GM19397 (cell line): ENCODE measurements at regions not wholly inside any gene's neighbourhood (a gene's known extent, or its start where the extent isn't known, plus 50 kb on each side); places are given as distances from the start of the nearest gene placed in this dataset.
A peak's percentile ranks its signal among the peaks of the same experiment; 100 is the strongest.

ENCODE experiments used
- ATAC-seq: cut with Tn5 transposase; IDR thresholded peaks from one replicate; pipeline ENCODE4 v1.9.1; 2021; ENCODE audit warnings: mild to moderate bottlenecking, moderate library complexity; ENCODE audit not compliant: unreplicated experiment

DNA sequence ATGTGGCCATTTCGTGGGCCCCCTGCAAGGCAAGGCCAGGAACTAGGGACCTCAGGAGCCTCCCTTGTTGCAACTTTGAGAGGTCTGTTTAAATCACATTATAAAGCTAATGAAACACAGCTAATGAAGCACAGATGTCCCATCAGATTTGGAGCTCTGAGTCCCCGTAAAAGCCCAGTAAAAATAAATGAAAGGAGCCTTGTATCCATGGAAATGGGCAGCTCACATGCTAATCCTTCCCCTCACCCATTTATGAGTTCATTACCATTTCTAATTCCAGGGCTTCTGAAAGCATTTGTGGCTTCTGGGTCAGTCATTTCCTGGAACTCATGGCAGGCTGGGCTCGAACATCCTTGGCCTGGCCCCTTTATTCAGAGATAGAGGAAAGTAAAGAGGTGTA lies 274.8 kb downstream of the SS18 start:
- no peak for ATAC-seq

DNA sequence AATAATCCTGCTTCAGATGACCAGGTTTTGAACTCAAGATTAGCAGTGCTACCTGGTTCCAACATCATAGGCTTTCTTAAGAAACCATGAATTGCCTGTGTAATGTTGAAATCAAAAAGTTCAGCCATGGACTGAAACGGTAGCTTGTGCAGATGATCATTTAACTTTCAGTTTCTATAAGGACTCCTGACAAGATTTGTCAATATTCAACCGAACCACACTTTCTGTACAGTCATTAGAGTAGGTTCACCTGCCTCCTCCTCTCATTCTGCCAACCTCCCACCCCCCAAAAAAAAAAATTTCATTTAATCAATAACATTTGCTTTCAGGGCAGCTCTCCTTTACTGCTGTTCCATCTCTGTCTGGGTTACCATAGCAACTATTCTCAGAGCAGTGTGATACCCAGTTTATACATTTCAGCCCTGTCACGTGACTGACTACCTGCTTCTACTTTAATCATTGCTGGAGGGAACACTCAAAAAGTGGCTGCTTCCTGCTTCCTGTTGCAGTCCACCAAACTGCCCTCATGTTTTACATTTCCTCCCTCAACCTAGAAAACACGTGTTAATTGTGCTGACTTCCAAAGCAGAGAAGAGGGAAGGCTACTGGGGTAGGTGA lies 275.5 kb downstream of the SS18 start:
- peak; percentile 93 for ATAC-seq

DNA sequence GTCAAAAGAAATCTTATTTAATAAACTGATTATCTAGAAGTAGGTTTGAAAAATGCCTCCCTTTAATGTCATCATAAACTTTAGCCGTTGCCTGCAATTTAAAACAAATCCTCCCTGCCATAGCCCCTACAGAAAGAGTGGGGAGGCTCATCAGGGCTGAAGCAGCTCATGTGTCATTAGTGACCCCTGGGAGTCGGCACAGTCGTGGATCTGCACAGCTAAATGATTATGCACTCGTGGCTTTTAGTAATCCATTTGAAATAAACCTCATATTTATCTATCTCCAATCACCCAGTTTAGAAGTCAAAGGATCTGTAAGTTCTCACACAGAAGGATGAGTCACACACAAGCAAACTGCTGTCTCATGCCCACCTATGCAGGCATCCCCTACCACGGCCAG lies 277.3 kb downstream of the SS18 start:
- no peak for ATAC-seq

DNA sequence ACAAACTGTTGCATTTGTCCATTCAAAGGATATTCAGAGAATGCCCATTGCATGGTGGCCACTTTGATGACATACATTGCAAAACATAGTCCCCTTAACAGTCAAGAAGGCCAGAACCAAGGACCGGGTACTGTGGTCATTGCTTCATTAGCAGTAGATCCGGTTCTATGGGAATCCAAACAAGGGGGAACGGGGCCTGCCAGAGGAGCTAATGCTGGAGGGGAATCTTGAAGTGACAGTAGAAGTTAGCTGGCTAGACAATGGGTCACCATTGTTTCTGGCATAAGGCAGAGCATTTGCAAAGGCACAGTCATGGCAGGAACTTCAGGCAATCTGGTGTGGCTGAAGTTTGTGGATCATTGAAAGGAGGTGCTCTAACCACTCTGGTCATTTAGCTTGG lies 279.7 kb downstream of the SS18 start:
- ATAC-seq: no peak

DNA sequence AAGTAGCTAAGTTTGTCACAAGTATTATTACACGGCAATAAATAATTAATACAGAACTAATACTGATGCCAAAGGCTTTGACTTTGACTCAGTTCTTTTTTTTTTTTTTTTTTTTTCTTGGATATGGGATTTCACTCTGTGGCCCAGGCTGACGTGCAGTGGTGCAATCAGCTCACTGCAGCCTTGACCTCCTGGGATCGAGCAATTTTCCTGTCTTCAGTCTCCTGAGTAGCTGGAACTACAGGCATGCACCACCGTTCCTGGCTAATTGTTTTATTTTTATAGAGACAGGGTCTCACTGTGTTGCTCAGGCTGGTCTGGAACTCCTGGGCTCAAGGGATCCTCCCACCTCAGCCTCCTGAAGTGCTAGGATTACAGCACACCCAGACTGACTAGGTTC lies 284.5 kb downstream of the SS18 start:
- ATAC-seq: no peak

DNA sequence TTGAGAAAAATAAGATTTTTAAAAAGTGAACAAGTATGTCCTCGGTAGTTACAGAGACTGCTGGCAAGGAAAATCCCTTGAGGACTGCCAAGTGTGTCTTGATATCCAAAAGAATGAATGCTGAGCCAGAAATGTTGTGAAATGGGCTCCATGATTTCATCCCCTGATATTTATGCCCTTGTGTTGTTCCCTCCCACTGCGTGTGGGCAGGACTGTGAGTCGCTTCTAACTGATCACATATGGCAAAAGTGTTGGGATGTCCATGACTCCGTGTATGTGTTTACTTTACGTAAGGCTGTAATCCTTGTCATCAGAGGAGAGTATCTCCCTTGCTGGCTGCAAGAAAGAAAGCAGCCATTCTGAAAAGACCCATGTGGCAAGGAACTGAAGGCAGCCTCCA lies 285.1 kb downstream of the SS18 start:
- ATAC-seq: no peak

DNA sequence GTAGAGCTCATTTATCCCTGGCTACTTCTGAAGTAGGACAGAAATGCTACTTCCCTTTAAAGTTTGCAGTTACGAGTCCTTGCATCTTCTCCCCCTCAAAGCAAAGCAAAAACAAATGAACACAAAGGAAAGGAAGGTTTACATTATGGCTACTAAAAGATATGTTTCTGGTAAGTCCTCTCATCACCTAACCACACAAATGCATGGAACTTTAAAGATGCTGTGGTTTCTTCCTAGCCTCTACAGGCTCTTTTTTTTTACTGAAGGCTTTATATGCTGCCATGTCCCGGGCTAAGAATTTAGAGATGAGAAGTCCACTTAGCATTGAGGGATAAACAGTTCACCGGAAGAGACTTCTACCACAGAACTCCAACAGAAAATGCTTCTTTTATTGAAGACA lies 291.2 kb downstream of the SS18 start:
- no peak for ATAC-seq

DNA sequence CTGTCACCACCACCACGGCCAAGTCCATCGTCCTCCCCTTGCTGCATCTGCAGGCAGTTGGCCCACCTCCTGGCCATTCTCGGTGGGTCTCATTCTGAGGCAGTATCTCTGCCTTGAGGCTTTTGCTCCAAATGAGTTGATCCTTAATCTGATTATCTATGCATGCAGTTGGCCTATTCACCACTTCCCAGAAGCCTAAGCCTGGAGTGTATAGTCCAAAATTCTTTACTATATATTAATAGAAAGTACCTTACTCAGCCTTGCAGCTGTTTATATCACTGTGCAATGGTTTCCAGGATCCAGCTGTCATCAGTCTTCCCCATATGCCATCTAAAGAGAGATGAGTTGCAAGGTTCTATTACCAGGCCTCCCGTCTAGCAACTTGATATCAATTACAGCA lies 292.4 kb downstream of the SS18 start:
- ATAC-seq: no peak

DNA sequence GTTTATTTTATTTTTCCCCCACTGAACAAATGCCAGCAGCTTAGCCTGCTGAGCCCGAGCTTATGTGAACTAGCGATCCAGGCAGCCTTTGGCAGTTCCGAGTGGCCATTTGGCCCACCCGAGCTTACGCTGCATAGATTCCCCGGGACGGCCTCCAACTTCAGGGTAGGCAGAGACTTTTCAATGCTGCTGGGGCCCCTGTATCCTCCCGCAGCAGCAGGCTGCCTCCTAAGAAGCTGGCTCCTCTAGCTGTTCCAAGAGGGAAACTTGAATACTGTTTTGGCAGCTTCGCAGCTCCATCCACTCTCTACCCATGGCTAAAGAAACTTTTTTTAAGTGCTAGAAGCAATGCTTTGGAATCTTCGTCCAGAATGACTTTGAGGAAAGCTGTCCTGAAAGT lies 295.2 kb downstream of the SS18 start:
- ATAC-seq: no peak

DNA sequence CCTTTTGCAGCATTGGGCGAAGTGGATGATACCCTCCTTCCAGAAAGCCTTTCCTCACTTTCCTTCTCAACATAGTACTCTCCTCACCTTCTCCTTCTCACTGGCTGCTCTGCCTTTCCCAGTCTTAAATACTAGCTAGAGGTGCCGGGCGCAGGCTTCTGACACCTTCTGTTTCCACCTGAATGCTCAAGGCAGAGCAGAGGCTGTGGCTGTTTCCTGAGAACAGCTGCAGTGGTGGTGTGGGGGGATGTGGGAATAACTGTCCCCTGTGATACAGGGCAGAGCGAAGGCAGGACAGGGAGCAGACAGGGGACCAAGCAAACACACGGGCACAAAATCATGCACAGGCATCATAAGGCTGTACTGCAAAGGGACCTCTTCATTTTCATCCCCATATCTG lies 303.1 kb downstream of the SS18 start:
- no peak for ATAC-seq

DNA sequence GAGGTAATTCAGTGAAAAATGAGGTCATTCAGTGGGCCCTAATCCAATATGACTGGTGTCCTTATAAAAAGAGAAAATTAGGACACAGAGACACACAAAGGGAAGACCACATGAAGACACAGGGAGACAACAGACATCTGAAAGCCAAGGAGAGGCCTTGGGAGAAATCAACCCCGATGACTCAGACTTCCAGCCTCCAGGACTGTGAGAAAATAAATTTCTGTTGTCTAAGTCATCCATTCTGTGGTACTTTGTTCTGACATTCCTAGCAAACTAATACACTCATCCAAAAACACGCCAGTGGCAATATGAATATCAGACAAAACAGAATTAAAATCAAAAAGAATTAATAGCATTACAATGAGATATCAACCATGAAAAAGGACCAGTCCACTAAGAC lies 303.7 kb downstream of the SS18 start:
- no peak for ATAC-seq

DNA sequence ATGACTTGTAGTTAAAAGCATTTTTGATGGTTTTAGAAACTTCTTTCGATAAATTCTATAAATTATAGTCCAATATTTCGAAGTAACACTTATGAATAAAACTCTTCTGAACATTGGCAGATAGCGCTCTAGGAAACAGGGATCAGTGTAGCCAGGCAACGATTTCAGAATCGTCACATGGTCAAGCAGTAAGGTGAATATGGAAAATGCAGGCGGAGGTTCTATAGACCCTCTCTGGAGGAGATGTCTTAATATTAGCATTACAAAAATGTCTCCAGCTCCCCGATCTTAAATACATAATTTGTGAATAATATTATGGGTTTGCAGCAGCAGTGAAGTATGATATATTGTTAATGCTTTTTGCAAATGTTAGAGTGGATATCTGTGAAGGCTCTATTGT lies 310.3 kb downstream of the SS18 start:
- no peak for ATAC-seq

DNA sequence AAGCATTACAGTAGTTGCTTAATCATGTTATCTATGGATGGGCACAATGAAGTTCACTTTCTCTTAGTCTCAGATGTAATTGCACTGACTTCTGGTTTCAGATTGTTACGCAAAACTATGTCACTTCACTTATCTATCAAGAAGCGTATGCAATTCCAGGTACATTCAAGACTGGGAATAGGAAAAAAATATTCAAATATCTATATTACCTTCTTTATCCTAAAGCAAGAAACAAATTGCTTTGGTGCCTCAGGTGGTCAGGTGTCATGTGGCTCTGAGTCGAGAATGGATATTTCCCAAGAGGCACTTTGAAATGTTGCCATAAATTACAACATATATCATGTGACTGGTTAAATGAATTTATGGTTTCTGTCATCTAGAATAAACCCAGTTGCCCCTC lies 318.6 kb downstream of the SS18 start:
- no peak for ATAC-seq

DNA sequence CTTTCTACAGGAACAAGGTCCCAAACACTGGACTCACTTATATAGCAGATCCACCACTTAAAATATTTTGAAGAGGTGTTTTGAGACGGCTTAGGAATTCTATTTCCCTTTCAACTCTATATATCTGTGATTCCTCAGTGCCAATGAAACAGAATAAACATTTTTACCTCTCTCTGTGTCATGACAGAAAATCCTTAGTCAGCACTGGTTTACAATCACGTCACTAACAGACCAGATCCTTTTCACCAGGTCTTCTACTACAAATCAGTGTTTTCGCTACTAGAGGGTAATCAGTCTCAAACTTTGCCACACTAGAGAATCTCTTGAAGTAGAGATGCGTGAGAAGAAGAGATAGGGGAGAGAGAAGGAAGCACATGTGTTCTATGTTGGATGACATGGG lies 325.6 kb downstream of the SS18 start:
- no peak for ATAC-seq

DNA sequence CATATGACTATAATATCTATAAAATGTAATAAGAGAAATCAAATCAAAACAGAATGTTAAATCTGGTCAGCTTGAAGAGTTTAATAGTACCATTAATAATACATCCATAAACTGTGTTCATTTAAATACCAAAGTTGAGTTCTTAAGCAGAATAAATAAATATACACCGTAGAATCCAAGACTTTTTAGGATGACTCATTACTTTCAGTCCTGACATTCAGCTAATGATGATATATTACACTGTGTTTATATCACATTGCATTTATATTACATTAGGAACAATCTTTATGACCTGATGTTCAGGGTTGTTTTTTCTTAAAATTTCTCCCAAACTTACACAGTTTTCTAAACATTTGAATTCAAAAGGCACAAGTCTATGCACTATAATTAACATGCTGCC lies 331.3 kb downstream of the SS18 start:
- no peak for ATAC-seq

DNA sequence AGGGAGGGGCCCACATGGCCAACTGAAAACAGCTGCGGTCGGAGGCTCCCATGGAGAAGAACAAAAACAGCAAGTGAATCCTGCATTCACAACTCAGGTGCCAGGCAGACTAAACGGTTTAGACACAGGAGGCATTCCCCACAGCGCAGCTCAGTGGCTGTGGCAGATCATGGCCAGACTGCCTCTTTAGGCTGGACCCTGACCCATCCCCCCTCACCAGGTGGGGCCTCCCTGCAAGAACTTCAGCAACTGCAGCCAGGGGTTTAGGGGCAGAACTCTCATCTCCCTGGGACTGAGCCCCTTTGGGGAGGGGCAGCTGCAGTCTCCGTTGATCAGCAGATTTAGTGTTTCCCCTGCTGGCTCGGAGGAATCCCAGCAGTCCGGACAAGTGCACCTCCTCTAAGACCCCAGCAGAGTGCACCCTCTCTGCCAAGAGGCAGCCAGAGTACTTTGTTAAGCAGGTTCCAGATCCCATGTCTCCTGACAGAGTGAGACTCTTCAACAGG lies 346.7 kb downstream of the SS18 start:
- ATAC-seq: no peak

DNA sequence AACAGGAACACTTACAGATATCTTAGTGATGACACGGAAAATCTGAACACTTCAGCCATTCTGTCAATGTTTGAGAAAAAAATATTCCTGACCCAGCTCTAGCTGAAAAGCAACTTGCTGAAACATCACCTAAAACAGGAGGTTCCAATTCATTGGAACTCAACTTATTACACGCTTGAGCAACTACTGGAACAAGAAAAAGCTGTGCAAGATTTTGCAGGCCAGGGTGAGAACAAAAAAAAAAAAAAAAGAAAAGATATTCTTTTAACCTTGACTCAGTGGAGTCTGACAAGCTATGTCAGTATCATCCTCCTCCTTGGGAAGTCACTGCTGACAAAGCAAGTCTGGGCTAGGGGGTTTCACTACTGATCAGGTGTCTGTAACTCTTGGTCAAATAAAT lies 351.0 kb downstream of the SS18 start:
- ATAC-seq: no peak

DNA sequence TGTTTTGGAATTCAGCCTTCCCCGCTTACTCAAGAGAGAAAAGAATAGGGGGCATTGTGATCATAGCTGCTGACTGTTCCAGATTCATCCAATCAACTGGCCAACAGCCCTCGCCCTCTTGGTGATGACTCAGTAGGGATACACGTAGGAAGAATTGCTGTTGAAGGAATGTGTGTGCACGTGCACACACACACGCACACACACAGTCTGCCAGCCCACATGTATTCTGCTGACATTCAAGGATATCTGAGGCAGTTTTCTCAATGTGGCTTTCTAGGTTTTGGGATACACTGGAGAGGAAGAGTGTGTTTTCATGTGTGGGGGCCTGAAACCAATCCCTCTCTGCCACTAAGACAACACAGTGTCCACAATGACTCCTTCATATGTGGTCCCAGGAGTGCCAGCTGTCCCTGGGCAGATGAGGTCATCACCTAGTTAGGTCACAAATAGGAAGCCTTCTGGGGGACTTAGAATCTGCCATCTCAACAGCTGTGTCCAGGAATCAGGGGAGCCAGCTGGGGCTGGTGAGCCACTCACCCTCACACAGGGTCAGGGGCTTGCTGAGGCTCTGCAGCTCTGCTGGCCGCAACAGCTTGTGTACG lies 352.6 kb downstream of the SS18 start:
- ATAC-seq: no peak

DNA sequence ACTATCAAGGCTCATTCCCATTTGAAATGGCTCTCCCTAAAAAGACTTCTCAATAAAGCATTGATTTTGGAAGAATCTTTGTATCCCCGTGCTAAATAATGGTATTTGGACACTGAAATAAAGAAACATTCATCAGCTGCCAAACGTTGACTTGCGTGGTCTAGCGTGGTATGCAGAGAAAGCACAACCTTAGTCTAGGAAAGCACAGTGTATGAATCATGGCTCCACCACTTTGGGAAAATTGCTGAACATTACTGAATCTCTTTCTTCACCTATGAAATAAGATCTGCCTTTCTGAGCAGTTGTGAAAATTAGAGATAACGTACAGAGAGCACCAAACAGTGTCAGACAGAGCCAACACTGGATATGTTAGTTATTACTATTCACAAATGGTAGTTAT lies 353.9 kb downstream of the SS18 start:
- no peak for ATAC-seq

DNA sequence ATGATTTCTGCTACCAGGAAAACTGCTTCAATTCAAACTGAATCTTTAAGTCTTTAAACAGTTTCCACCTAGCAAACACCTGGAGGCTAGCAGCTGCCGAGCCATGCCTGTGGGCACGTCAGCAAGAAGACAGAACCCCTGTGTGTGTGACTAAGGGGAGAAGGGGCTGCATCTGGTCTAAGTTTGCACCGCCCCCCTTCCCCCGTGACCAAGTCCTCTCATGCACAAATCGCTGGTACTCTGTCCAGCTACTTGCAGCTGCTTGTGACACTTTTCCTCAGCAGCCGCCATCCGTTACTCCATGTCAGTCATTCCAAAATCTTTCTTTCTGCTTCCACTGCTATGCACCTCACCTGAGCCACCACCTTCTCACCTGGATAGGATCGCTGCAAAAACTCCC lies 355.0 kb downstream of the SS18 start:
- no peak for ATAC-seq

DNA sequence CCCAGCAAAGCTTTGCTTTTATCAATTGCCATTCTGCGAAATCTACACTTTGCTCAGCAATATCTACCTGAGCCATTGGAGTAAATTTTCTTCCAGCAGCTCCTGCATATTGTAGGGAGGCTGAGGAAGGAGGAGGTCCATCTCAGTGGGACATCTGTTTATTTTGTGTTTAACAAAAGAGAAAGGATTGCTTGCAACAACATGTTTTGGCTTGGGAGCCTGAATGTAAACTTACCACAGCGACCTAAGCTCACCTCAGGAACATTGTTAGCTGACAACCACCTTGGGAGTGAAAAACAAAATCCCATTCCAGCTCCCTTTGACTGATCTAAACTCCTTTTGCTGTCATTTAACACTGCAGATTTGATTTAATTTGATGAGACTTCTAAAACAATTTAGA lies 356.1 kb downstream of the SS18 start:
- no peak for ATAC-seq

DNA sequence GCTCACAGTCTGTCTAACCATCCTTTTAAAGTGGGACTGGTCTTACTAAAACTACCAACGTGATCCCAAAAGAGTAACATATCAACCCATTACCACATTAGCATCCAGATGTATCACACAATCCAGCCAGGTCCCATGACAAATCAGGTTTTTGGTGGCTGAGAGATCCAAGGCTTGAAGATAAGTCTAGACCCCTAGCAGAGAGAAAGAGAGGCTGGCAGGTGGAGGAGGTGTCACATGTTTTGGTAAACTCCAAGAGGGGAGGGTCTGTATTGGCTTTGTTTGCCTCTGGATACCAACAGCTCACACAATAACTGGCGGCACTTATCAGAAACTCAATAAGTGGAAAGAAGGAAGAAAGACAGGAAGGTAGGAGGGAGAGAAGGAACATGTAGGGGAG lies 357.6 kb downstream of the SS18 start:
- ATAC-seq: no peak

DNA sequence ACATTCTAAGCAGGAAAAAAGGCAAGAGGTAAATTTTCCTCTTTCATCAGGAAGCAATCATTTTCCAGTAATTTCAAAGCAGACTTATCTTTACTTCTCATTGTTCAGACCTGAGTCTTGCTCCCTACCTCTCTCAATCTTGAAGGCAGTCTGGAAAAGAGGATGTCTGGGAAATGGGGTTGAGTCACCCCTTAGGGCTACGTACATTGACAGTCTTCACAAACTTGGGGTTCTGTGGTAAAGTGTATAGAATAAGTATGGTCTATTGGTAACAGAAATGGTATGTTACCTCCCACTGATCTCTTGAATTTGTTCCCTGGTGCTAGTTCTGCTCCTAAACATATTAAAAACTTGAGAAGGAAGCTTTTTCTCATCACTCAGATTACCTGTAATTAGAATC lies 361.3 kb downstream of the SS18 start:
- ATAC-seq: no peak
